GM18520 (cell line): ENCODE measurements at regions not wholly inside any gene's neighbourhood (a gene's known extent, or its start where the extent isn't known, plus 50 kb on each side); places are given as distances from the start of the nearest gene placed in this dataset.

ENCODE experiments used
- ATAC-seq: cut with Tn5 transposase; IDR thresholded peaks from one replicate; pipeline ENCODE4 v1.9.1; 2021; ENCODE audit not compliant: unreplicated experiment

- ATAC-seq: no peak
Measured at GRCh38 chr2:188193230-188193629, 98.4 kb upstream of the GULP1 start.

DNA sequence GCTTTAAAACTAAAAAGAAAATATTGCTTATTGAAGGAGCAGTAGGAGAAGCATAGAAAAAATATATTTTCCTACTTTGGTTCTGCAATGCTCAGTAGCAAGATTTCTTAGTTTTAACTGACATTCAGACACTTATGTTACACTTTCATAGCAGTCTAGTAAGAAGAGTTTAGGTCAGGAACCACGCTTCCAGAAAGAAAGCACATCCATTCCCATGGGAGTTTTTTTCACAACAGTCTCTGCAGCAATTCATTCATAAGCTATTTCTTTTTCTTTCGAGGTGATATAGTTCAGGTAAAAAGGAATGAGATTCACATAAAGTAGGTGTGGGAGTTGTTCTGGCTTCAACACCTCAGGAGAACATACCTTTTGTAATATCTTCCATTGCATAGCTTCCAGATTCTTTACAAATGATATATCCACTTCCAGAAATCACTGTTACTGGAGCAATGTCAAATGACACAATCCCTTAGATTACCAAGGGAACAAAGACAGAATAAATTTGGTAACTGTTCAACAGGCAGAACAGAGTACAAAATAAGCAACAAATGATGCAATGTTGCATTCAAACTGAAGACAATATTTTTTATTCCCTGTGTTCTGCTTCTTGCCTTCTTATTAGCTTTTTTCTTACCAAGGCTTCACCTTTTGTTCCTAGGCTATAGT is 95.2 kb upstream of the GULP1 start:
- no peak for ATAC-seq

DNA sequence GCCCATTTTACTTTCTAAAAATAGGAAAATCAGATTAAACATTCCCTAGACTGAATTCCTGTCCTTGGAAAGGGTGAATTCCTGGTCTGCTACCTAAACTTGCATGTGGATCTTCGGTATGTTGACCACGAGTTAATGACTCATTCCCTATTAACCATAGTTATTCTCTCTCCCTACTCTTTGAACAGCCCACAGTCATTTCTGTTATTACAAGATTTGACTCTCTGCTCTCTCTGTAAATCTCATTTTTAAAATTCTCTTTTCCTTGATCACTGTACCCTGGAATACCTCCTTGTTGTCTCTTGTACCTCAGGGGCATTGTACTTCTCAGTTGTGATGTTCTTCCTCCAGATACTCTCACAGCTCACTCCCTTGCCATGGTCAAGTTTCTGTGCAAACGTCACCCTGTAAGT is 92.0 kb upstream of the GULP1 start:
- ATAC-seq: no peak

DNA sequence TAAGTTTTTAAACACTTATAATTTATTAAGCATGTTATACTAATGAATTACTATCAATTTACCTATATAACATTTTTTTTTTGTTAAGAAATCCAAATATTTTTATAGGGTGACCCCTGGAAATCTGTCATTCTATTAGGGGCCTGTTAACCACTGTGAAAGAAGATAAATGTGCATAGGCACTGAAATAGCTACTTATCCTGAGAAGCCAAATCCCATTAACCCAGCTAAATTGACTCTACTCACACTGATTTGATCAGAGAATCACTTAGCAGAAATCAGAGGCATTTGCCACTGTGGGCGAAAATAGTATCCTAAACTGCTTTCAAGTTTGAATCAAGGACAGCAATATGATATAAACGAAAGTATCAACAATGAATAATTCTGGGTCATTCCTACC is 90.0 kb upstream of the GULP1 start:
- no peak for ATAC-seq

DNA sequence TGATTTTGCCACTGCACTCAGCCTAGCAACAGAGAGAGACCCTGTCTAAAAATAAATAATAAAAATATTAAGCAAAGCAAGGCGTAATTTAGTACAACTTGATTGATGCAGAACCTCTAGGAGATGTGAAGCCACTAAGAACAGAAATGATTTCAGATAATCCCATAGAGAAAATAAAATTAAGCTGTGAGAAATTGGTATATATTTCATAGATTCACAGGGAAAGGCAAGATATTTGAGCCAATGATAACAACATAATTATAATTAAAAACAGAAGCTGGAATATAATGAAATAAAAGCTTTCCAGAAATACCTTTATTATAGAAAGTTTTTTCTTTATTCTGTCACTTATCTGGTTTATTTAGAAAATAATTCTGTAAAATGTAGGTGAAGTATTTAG is 88.9 kb upstream of the GULP1 start:
- no peak for ATAC-seq

- no peak for ATAC-seq
Measured at GRCh38 chr2:188203776-188204175, 87.9 kb upstream of the GULP1 start.

DNA sequence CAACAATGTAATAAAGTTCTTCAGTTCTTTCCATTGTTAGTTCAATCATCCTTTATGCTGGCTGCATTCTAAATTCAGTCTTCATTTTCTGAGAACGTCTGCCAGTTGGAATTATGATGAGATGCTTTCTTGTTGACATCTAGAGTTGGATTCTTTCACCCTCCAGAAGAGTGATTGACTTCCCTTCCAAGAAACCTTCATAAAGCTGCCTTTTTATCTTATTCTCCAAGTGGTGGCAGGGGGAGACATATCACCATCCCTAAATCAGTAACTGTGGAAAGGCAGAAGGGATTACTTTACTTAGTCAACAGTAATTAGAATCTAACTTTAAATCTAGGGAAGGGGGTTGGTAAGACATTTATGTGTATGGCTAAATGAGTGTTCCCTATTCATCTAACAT is 86.8 kb upstream of the GULP1 start:
- ATAC-seq: no peak

GRCh38 chr2:188207554-188207953 is 84.1 kb upstream of the GULP1 start:
- no peak for ATAC-seq

DNA sequence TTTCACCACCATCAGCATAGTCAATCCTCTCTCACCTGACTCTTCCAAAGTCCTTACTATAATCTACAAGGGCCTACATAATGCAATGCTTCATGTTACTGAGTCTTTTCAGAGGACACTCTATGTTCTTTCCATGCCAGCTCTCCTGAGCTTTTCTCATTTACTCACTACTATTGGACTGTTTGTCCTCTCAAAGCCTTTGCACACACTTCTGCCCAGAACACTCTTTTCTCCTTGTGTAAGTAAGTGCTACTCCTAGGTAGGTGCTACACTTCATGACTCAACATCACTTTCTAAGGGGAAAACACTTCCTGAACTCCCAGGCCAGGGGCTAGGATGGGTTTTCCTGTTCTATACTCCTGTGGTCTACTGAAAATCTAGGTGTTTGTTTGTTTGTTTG is 82.5 kb upstream of the GULP1 start:
- no peak for ATAC-seq

DNA sequence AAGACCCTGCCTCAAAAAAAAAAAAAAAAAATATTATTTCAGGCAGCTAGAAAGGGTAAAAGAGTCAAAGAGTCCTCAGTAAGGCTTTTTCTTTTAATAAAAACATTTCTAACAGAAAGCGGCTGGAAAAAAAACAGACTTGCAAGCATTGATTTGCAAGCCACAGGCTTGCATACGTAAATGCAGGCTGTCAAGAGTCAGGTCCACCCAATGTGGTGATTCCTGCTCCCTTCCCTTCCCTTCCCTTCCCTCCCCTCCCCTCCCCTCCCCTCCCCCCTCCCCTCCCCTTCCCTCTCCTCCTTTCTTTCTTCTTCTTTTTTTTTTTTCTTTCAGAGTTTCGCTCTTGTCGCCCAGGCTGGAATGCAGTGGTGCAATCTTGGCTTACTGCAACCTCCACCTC is 74.4 kb upstream of the GULP1 start:
- ATAC-seq: no peak

DNA sequence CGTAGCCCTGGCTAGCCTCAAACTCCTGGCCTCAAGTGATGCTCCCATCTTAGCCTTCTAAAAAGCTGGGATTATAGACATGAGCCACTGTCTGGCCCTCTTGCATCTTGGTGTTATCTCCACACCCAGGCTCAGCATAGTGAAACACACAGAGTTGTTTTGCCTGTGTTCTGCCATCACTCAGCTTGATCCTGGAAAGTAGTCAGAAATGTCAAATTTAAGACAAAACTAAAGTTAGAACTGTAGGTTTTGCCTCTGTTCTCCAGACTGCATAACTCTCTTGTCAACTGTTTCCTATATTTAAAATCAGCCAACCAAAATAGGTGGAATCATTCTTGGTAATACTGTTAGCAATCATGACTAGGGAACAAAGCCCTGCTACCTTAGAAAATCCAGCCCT is 72.1 kb upstream of the GULP1 start:
- ATAC-seq: no peak

DNA sequence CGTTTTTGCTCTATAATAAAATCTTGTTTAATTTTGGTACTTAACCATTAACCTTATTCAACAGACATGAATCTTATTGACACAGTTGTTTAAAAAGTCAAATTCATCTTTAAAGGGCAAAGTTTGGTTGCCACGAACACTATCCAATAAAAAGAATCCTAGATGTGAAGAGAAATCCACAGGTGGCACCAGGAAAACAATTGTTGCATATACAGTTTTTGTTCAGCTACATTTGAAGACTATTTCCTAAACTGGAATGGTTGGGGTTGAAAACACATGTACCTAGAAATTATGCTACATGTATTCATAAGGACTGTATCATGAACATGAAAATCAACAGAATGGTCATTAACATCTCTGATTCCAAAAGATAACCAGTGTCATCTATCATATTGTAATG is 71.1 kb upstream of the GULP1 start:
- ATAC-seq: no peak

- ATAC-seq: no peak
Measured at GRCh38 chr2:188227713-188228112, 64.0 kb upstream of the GULP1 start.

- peak; percentile 96 for ATAC-seq
Measured at GRCh38 chr2:188235364-188235763, 56.3 kb upstream of the GULP1 start.

- ATAC-seq: no peak
Measured at GRCh38 chr2:188238386-188238785, 53.3 kb upstream of the GULP1 start.
